GM10248 (cell line): ENCODE measurements at regions not wholly inside any gene's neighbourhood (a gene's known extent, or its start where the extent isn't known, plus 50 kb on each side); places are given as distances from the start of the nearest gene placed in this dataset.
"Not testable (repeated sequence)": the region's sequence is repeated elsewhere in the genome, so short reads cannot be mapped to it uniquely, and the experiment has no call there.

Source experiments
- CTCF ChIA-PET: fragments of 300-600 bp; sonication (Branson Sonifier 250); formaldehyde crosslinking; extraction: SDS; loops from one replicate; lab custom pipeline; 2021; ENCODE audit warnings: antibody characterized with exemption; lab: Yijun Ruan, JAX
- POLR2A ChIA-PET: fragments of 350-650 bp; sonication (Branson Sonifier 250); formaldehyde crosslinking; extraction: SDS; loops from one replicate; lab custom pipeline; 2020; ENCODE audit warnings: antibody characterized with exemption; lab: Yijun Ruan, JAX
- DNase-seq: peaks from one replicate; pipeline ENCODE4 v3.0.0; 2012; ENCODE audit errors: extremely low spot score
- TF ChIP-seq, protein P1 (sequence below): IDR thresholded peaks from 2 replicates; pipeline ENCODE4 v1.5.1; 2012; ENCODE audit warnings: mild to moderate bottlenecking, low read depth; ENCODE audit errors: extremely low read depth, missing control alignments, control extremely low read depth

DNA sequence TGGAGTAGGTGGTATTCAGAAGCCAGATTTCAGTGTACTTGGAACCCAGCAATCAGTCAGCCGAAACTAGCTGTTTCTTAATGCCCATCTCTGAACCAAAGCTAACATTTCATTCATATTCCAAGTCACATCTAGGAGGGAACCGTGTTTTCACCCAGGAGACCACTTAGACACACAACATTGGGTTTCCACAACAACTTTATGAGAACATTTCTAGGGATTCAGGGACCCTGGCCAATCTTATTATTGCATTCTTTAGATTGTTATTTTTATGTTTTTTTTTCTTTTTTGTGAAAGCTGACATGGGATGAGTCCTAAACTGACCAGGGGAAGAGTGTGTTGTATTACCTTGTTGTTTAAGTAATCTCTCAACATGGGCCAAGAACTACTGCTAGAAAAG is 72.5 kb upstream of the KIAA0040 start:
- ChIA-PET POLR2A (no interaction called here), CTCF (interaction anchor here (2.2 kb wide), 1 partner anchor 110 kb away, joined by 5 read pairs; no protein-coding TSS in a partner anchor)
- TF ChIP-seq, protein P1, sequence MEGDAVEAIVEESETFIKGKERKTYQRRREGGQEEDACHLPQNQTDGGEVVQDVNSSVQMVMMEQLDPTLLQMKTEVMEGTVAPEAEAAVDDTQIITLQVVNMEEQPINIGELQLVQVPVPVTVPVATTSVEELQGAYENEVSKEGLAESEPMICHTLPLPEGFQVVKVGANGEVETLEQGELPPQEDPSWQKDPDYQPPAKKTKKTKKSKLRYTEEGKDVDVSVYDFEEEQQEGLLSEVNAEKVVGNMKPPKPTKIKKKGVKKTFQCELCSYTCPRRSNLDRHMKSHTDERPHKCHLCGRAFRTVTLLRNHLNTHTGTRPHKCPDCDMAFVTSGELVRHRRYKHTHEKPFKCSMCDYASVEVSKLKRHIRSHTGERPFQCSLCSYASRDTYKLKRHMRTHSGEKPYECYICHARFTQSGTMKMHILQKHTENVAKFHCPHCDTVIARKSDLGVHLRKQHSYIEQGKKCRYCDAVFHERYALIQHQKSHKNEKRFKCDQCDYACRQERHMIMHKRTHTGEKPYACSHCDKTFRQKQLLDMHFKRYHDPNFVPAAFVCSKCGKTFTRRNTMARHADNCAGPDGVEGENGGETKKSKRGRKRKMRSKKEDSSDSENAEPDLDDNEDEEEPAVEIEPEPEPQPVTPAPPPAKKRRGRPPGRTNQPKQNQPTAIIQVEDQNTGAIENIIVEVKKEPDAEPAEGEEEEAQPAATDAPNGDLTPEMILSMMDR, result no peak
- DNase-seq, result no peak

DNA sequence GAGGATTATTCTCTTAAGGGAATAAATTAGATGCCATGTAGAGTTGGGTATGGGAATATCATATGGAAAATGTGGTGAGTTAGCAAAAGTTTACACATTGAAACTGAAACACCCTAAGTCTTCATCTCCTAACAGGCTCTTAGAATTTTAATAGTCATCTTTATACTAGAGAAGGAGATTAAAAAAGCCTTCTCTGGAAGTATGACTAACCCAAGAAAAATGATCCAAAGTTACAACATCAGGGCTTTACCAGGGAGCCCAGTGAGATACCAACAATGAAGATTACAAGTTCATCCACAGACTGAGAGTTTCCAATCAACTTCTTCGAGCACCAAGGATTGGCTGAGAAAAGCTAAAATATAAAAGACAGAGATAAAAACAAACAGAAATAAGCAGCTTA is 70.0 kb upstream of the KIAA0040 start:
- ChIA-PET CTCF (interaction anchor here (1.7 kb wide), 1 partner anchor 137 kb away, joined by 5 read pairs; no protein-coding TSS in a partner anchor), POLR2A (no interaction called here)
- DNase-seq, result no peak
- TF ChIP-seq, protein P1, result no peak

DNA sequence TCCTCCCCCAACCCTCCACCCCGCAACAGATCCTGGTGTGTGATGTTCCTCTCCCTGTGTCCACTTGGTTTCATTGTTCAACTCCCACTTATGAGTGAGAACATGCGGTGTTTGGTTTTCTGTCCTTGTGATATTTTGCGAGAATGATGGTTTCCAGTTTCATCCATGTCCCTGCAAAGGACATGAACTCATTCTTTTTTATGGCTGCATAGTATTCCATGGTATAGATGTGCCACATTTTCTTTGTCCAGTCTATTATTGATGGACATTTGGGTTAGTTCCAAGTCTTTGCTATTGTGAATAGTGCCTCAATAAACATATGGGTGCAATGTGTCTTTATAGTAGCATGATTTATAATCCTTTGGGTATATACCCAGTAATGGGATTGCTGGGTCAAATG is 63.7 kb upstream of the KIAA0040 start:
- CTCF ChIA-PET, DNase-seq, POLR2A ChIA-PET: not testable (repeated sequence)

DNA sequence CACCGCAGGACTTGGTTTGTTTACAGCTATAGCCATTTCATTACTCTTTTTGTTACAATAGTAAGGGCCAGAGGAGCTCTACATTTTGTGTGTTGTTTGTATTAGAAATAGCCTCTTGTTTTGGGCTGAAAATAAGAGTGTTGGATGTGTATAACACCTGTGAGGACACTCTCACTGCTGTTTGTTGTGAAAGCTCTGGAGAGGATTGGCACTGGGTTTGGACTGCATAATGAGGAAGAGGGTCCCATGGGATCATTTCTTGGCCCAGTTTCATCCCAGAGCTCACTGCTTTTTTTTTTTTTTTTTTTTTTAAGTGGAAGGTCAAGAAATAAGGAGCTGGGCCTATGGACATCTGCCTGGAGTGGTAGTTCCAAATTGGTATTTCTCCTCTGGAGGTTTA is 61.6 kb upstream of the KIAA0040 start:
- no peak for DNase-seq
- ChIA-PET CTCF (interaction anchor here (0.7 to 2.5 kb wide), 8 partner anchors 9 to 108 kb away, joined by 3 to 6 read pairs (median 3); no protein-coding TSS in a partner anchor), POLR2A (no interaction called here)
- TF ChIP-seq, protein P1, result no peak

DNA sequence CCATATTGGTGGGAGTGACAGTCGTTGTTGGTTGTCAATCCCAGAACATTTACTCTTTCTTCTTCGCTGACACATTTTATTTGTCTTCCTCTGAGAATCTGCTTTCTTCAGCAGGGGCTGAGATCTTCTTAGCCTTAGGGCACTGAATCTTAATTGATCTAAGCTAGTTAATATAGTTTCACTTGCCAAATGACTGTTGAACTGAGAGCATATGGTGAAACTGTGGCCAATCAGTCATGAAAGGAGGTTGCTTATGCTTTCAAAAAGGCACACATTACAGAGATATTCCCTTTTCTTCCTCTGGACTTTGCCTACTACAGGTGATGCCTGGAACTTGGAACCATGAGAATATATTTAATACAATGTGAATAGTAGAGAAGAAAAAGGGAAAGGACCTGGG is 60.0 kb upstream of the KIAA0040 start:
- no peak for DNase-seq
- TF ChIP-seq, protein P1, result no peak
- POLR2A ChIA-PET, result no interaction called here
- CTCF ChIA-PET, result interaction anchor here (2.5 kb wide), 1 partner anchor 98 kb away, joined by 6 read pairs; no protein-coding TSS in a partner anchor

DNA sequence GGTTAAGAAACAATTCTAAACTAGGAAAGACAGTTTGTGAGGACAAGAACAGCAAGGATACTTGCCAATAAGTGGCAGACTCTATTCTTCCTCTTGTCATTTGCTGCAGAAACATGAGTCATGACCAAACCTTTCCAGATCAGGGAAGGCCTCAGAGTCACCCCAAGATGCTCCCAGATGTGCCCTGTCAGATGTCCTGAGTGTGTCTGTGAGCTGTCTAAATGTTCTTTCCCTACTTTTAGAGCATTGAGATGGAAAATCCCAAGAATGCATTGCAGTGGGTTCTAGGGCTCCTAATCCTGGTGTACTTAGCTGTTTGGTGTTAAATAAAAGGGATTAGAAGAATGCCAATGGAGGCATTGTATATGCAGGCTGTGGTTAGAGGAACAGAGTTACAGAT is 57.5 kb upstream of the KIAA0040 start:
- TF ChIP-seq, protein P1, result no peak
- POLR2A ChIA-PET, result no interaction called here
- CTCF ChIA-PET, result no interaction called here
- no peak for DNase-seq

DNA sequence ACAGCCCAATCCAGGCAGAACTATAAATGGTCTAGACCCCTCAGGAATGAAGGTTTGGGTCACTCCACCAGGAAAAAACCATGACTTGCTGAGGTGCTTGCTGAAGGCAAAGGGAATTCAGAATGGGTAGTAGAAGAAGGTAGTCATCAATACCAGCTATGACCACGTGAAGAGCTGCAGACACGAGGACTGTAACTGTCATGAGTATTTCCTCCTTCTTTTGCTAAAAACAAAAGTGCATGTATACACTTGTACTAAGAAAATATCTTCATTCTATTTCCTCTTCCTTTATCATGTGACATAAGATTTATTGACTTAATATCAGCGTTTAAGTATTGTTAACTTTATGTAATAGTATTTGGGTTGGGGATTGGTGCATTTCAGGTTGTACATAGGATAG is 55.5 kb upstream of the KIAA0040 start:
- POLR2A ChIA-PET, CTCF ChIA-PET, DNase-seq: not testable (repeated sequence)

DNA sequence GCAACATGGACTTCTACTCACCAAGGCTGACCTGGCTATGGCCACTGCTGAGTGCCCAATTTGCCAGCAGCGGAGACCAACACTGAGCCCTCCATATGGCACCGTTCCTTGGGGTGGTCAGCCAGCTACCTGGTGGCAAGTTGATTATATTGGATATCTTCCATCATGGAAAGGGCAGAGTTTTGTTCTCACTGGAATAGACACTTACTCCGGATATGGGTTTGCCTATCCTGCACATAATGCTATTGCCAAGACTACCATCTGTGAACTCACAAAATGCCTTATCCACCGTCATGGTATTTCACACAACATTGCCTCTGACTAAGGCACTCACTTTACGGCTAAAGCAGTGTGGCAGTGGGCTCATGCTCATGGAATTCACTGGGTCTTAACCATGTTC is 54.5 kb upstream of the KIAA0040 start:
- DNase-seq, POLR2A ChIA-PET, CTCF ChIA-PET: not testable (repeated sequence)
